ENCODE measurements at regions not wholly inside any gene's neighbourhood (a gene's known extent, or its start where the extent isn't known, plus 50 kb on each side); places are given as distances from the start of the nearest gene placed in this dataset.

GRCh38 chr13:104466016-104466415, 1399.8 kb upstream of the SLC10A2 start:
- Histone ChIP-seq H3K27me3 (ENCODE audit: insufficient read depth, poor library complexity, severe bottlenecking) (no peaks in the 10 kb centered on the region), H3K4me1 (ENCODE audit: insufficient read depth, poor library complexity, severe bottlenecking) (no peaks in the 10 kb centered on the region), H3K9me3 (ENCODE audit: severe bottlenecking) (no peaks in the 10 kb centered on the region), H3K36me3 (ENCODE audit: low read depth) (no peaks in the 10 kb centered on the region), H3K27ac (ENCODE audit: poor library complexity, severe bottlenecking) (no peak overlapping the region), H3K4me3 (ENCODE audit: severe bottlenecking) (no peak overlapping the region)
- no peak for ATAC-seq (ENCODE audit: low read depth)
- DNase-seq (ENCODE audit: low spot score) = no peak
- no peak for TF ChIP-seq CTCF (IDR thresholded peaks at IDR 0.05; ENCODE audit: poor library complexity, severe bottlenecking)

GRCh38 chr13:104461049-104461448, 1394.8 kb upstream of the SLC10A2 start:
- Histone ChIP-seq H3K4me3 (ENCODE audit: severe bottlenecking) (no peak overlapping the region), H3K9me3 (ENCODE audit: severe bottlenecking) (no peaks in the 10 kb centered on the region), H3K27ac (ENCODE audit: poor library complexity, severe bottlenecking) (no peak overlapping the region), H3K27me3 (ENCODE audit: insufficient read depth, poor library complexity, severe bottlenecking) (no peaks in the 10 kb centered on the region), H3K36me3 (ENCODE audit: low read depth) (no peaks in the 10 kb centered on the region), H3K4me1 (ENCODE audit: insufficient read depth, poor library complexity, severe bottlenecking) (no peaks in the 10 kb centered on the region)
- no peak for DNase-seq (ENCODE audit: low spot score)
- TF ChIP-seq CTCF (IDR thresholded peaks at IDR 0.05; ENCODE audit: poor library complexity, severe bottlenecking) = no peak
- ATAC-seq (ENCODE audit: low read depth) = no peak

- TF ChIP-seq CTCF (IDR thresholded peaks at IDR 0.05; ENCODE audit: poor library complexity, severe bottlenecking) = no peak
- DNase-seq (ENCODE audit: low spot score) (no peak), ATAC-seq (ENCODE audit: low read depth) (no peak; the same call in 2 of the 3 replicates)
- Histone ChIP-seq H3K27ac (ENCODE audit: poor library complexity, severe bottlenecking) (no peak overlapping the region), H3K4me1 (ENCODE audit: insufficient read depth, poor library complexity, severe bottlenecking) (no peaks in the 10 kb centered on the region), H3K9me3 (ENCODE audit: severe bottlenecking) (no peaks in the 10 kb centered on the region), H3K36me3 (ENCODE audit: low read depth) (no peaks in the 10 kb centered on the region), H3K27me3 (ENCODE audit: insufficient read depth, poor library complexity, severe bottlenecking) (no peaks in the 10 kb centered on the region), H3K4me3 (ENCODE audit: severe bottlenecking) (no peak overlapping the region)
Measured at GRCh38 chr13:104460554-104460953, 1394.3 kb upstream of the SLC10A2 start.

- Histone ChIP-seq H3K4me1 (ENCODE audit: insufficient read depth, poor library complexity, severe bottlenecking) (no peaks in the 10 kb centered on the region), H3K9me3 (ENCODE audit: severe bottlenecking) (no peaks in the 10 kb centered on the region), H3K27me3 (ENCODE audit: insufficient read depth, poor library complexity, severe bottlenecking) (no peaks in the 10 kb centered on the region), H3K4me3 (ENCODE audit: severe bottlenecking) (no peak overlapping the region), H3K27ac (ENCODE audit: poor library complexity, severe bottlenecking) (no peak overlapping the region), H3K36me3 (ENCODE audit: low read depth) (no peaks in the 10 kb centered on the region)
- TF ChIP-seq CTCF (IDR thresholded peaks at IDR 0.05; ENCODE audit: poor library complexity, severe bottlenecking) = no peak
- no peak for ATAC-seq (ENCODE audit: low read depth)
- no peak for DNase-seq (ENCODE audit: low spot score)
Measured at GRCh38 chr13:104450006-104450405, 1383.8 kb upstream of the SLC10A2 start.

GRCh38 chr13:104447348-104447747, 1381.1 kb upstream of the SLC10A2 start:
- no peak for DNase-seq (ENCODE audit: low spot score)
- H3K4me1 ChIP-seq (ENCODE audit: insufficient read depth, poor library complexity, severe bottlenecking) = no peaks in the 10 kb centered on the region

More at GRCh38 chr13:104447348-104447747, 1381.1 kb upstream of the SLC10A2 start:
- TF ChIP-seq CTCF (IDR thresholded peaks at IDR 0.05; ENCODE audit: poor library complexity, severe bottlenecking) = no peak
- no peak overlapping the region for H3K4me3 ChIP-seq (ENCODE audit: severe bottlenecking)
- H3K36me3 ChIP-seq (ENCODE audit: low read depth) = no peaks in the 10 kb centered on the region
- no peak overlapping the region for H3K27ac ChIP-seq (ENCODE audit: poor library complexity, severe bottlenecking)
- no peaks in the 10 kb centered on the region for H3K9me3 ChIP-seq (ENCODE audit: severe bottlenecking)
- no peaks in the 10 kb centered on the region for H3K27me3 ChIP-seq (ENCODE audit: insufficient read depth, poor library complexity, severe bottlenecking)
- ATAC-seq (ENCODE audit: low read depth) = no peak

All from RWPE2 (cell line).